ENCODE measurements at regions not wholly inside any gene's neighbourhood (a gene's known extent, or its start where the extent isn't known, plus 50 kb on each side); places are given as distances from the start of the nearest gene placed in this dataset.

DNA sequence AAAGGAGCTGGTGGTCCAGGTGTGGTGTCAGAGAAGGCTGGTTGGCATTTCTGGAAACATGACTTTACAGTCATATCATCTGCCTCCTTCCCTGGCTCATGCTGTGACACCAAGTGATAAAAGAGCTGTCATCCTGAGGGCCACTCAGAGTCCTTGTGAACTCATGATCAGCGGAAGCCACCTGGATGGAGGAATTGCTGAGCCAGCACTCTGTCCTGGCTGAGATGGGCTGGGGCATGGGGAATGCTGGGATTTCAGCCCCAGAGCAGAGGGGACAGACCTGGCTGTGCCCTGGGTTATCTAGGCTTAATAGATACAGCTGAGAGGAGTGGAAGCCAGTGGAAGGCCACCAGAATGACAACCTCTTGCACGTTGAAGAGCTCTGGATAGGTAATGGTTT, 214.3 kb downstream of the DHX35 start:
- 93% methylated on average over 2 of the region's 2 CpGs for whole genome bisulfite sequencing (ENCODE audit: low lambda C conversion rate, missing lambda C conversion rate)

DNA sequence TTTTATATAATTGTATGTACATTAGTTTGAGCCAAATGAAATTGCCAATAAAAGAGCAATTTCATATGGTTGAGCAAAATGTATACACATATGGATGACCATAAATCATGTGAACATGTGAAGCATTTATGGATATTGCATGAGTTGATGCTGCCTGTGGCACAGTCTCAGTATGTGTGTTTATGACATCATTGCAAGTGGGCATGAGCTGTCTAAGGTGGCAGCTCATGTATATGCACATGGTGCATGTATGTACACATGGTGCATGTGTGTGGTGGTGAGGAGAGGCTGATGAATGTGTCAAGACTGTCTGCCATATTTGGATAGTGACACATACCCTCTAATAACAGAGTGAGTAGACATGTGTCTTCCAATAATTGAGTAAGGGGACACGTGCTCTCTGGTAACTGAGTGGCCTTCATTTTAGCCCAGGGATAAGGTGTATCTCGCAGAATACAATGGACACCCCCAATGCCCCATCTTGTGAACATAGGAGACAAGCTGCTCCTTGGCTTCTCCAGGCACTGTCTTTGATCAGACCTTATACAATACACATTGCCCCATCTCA, 208.8 kb downstream of the DHX35 start:
- 76% methylated on average over 2 of the region's 2 CpGs for WGBS (ENCODE audit: low lambda C conversion rate, missing lambda C conversion rate)
- no peak overlapping the region for H3K4me3 ChIP-seq
- H3K4me2 ChIP-seq, result no peak overlapping the region
- TF ChIP-seq, protein P1, sequence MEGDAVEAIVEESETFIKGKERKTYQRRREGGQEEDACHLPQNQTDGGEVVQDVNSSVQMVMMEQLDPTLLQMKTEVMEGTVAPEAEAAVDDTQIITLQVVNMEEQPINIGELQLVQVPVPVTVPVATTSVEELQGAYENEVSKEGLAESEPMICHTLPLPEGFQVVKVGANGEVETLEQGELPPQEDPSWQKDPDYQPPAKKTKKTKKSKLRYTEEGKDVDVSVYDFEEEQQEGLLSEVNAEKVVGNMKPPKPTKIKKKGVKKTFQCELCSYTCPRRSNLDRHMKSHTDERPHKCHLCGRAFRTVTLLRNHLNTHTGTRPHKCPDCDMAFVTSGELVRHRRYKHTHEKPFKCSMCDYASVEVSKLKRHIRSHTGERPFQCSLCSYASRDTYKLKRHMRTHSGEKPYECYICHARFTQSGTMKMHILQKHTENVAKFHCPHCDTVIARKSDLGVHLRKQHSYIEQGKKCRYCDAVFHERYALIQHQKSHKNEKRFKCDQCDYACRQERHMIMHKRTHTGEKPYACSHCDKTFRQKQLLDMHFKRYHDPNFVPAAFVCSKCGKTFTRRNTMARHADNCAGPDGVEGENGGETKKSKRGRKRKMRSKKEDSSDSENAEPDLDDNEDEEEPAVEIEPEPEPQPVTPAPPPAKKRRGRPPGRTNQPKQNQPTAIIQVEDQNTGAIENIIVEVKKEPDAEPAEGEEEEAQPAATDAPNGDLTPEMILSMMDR (IDR thresholded peaks at IDR 0.05; ENCODE audit: poor library complexity), result no peak
- no peak for TF ChIP-seq EZH2 (IDR thresholded peaks at IDR 0.05; ENCODE audit: borderline replicate concordance)
- TF ChIP-seq EZH2phosphoT487 (IDR thresholded peaks at IDR 0.05; ENCODE audit: low read depth, severe bottlenecking, unreplicated experiment), result no peak
- no peaks in the 10 kb centered on the region for H3K27me3 ChIP-seq
- no peaks in the 10 kb centered on the region for H3K79me2 ChIP-seq
- no peaks in the 10 kb centered on the region for H4K20me1 ChIP-seq (ENCODE audit: insufficient read depth, poor library complexity, severe bottlenecking)
- H3K27ac ChIP-seq, result no peak overlapping the region
- H2AFZ ChIP-seq, result no peak overlapping the region
- no peaks in the 10 kb centered on the region for H3K9me3 ChIP-seq (ENCODE audit: low read depth)
- no peaks in the 10 kb centered on the region for H3K9me2 ChIP-seq (replicated peaks; ENCODE audit: insufficient read depth)
- no peaks in the 10 kb centered on the region for H3K4me1 ChIP-seq (ENCODE audit: insufficient read depth)
- no peak for DNase-seq (ENCODE audit: low spot score)
- no peaks in the 10 kb centered on the region for H3K36me3 ChIP-seq (replicated peaks; ENCODE audit: insufficient read depth, low read depth)

More for the DNA sequence above, 214.3 kb downstream of the DHX35 start:
- Histone ChIP-seq H3K4me1 (ENCODE audit: insufficient read depth) (no peaks in the 10 kb centered on the region), H4K20me1 (ENCODE audit: insufficient read depth, poor library complexity, severe bottlenecking) (no peaks in the 10 kb centered on the region), H3K36me3 (replicated peaks; ENCODE audit: insufficient read depth, low read depth) (no peaks in the 10 kb centered on the region), H3K4me3 (no peak overlapping the region), H3K79me2 (no peaks in the 10 kb centered on the region), H2AFZ (no peak overlapping the region), H3K27me3 (no peaks in the 10 kb centered on the region), H3K9me2 (replicated peaks; ENCODE audit: insufficient read depth) (no peaks in the 10 kb centered on the region), H3K4me2 (no peak overlapping the region), H3K9me3 (ENCODE audit: low read depth) (no peaks in the 10 kb centered on the region), H3K27ac (no peak overlapping the region)
- TF ChIP-seq EZH2phosphoT487 (IDR thresholded peaks at IDR 0.05; ENCODE audit: low read depth, severe bottlenecking, unreplicated experiment), result no peak
- TF ChIP-seq, protein P1 (IDR thresholded peaks at IDR 0.05; ENCODE audit: poor library complexity), result no peak
- TF ChIP-seq EZH2 (IDR thresholded peaks at IDR 0.05; ENCODE audit: borderline replicate concordance), result no peak
- DNase-seq (ENCODE audit: low spot score), result no peak

DNA sequence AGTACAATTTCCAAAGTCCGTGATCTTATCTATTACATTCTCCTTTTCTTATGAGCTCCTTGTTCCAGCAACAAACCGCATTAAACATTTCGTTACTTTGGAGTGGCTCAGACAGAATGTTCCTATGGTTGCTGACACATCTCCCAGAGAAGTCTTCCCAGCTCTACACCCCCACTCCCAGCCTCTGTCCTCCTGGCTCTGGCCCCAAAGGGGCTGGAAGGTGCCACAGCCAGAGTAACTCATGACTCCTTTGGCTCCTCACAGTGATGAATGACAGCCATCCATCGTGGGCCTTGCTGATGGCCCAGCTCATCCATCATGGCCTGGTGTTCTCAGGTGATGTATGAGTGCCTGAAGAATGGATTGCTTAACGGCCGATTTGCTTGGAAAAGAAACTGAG, 203.0 kb downstream of the DHX35 start:
- Histone ChIP-seq H3K9me2 (replicated peaks; ENCODE audit: insufficient read depth) (no peaks in the 10 kb centered on the region), H3K4me2 (no peak overlapping the region), H2AFZ (no peak overlapping the region), H3K4me3 (no peak overlapping the region), H3K27ac (no peak overlapping the region), H4K20me1 (ENCODE audit: insufficient read depth, poor library complexity, severe bottlenecking) (no peaks in the 10 kb centered on the region), H3K27me3 (no peaks in the 10 kb centered on the region), H3K36me3 (replicated peaks; ENCODE audit: insufficient read depth, low read depth) (no peaks in the 10 kb centered on the region), H3K79me2 (no peaks in the 10 kb centered on the region), H3K4me1 (ENCODE audit: insufficient read depth) (no peaks in the 10 kb centered on the region), H3K9me3 (ENCODE audit: low read depth) (no peaks in the 10 kb centered on the region)
- no peak for TF ChIP-seq EZH2 (IDR thresholded peaks at IDR 0.05; ENCODE audit: borderline replicate concordance)
- TF ChIP-seq EZH2phosphoT487 (IDR thresholded peaks at IDR 0.05; ENCODE audit: low read depth, severe bottlenecking, unreplicated experiment), result no peak
- TF ChIP-seq, protein P1 (IDR thresholded peaks at IDR 0.05; ENCODE audit: poor library complexity), result no peak
- 79% methylated on average over 6 of the region's 6 CpGs for WGBS (ENCODE audit: low lambda C conversion rate, missing lambda C conversion rate)
- no peak for DNase-seq (ENCODE audit: low spot score)
